B cell (primary cell): ENCODE measurements at regions not wholly inside any gene's neighbourhood (a gene's known extent, or its start where the extent isn't known, plus 50 kb on each side); places are given as distances from the start of the nearest gene placed in this dataset.

Experiments
- ATAC-seq: fragments of 200-7000 bp; cut with Tn5 transposase; one replicate; pipeline ENCODE4 v1.10.0; 2021; ENCODE audit warnings: low read depth, mild to moderate bottlenecking, moderate number of reproducible peaks, moderate library complexity
- CTCF ChIA-PET: fragments of 350-600 bp; sonication (Branson Sonifier 250); formaldehyde crosslinking; loops from one replicate; lab custom pipeline; 2021; ENCODE audit warnings: antibody characterized with exemption, inconsistent platforms; lab: Charles Lee
- POLR2A ChIA-PET: fragments of 350-600 bp; sonication (Branson Sonifier 250); formaldehyde crosslinking; loops from one replicate; lab custom pipeline; 2021; ENCODE audit warnings: antibody characterized with exemption; lab: Charles Lee
- DNase-seq: peaks from one replicate; pipeline ENCODE4 v3.0.0; 2013
- H2AFZ ChIP-seq: 2 replicates; pipeline ENCODE4 v1.6.1; 2012; ENCODE audit warnings: mild to moderate bottlenecking, low read depth, low read length; ENCODE audit not compliant: insufficient read depth, poor library complexity, severe bottlenecking
- H3K27ac ChIP-seq, 2 donors: 1 replicate in 1 of 2; 2 replicates in 1 of 2; pipeline ENCODE4 v1.5.1; 2012 to 2013; ENCODE audit warnings: low read length in 2 of 2, mild to moderate bottlenecking in 2 of 2, moderate library complexity in 1 of 2
- H3K27me3 ChIP-seq, 4 experiments: fragments of 200-600 bp in 1 of 4; sonication (generic) in 1 of 4; replicated peaks in 1 of 4; 1 replicate in 2 of 4; 2 replicates in 2 of 4; pipeline versions ENCODE4 v1.6.1 to v1.7.0; 2013 to 2016; ENCODE audit warnings: low read length in 3 of 4, mild to moderate bottlenecking in 2 of 4, mixed read lengths in 1 of 4, moderate library complexity in 1 of 4; ENCODE audit not compliant: insufficient read depth in 4 of 4, control insufficient read depth in 3 of 4; ENCODE audit errors: control extremely low read depth in 1 of 4
- H3K36me3 ChIP-seq, 2 experiments: replicated peaks in 1 of 2; 1 replicate in 1 of 2; 2 replicates in 1 of 2; pipeline versions ENCODE4 v1.6.1 to v1.7.1; 2013; ENCODE audit warnings: low read length in 1 of 2; ENCODE audit not compliant: insufficient read depth in 2 of 2, control insufficient read depth in 1 of 2; ENCODE audit errors: control extremely low read depth in 1 of 2, extremely low read depth in 1 of 2
- H3K4me1 ChIP-seq, 2 donors: fragments of 200-600 bp in 1 of 2; sonication (generic) in 1 of 2; 1 replicate in 1 of 2; 2 replicates in 1 of 2; pipeline versions ENCODE4 v1.5.1 to v1.6.1; 2013 to 2017; ENCODE audit warnings: low read length in 2 of 2; ENCODE audit not compliant: control insufficient read depth in 2 of 2, insufficient read depth in 2 of 2
- H3K4me2 ChIP-seq: replicated peaks from 2 replicates; pipeline ENCODE3; 2012; ENCODE audit warnings: mild to moderate bottlenecking, low read depth, low read length; ENCODE audit not compliant: poor library complexity, severe bottlenecking
- H3K4me3 ChIP-seq, 5 experiments: fragments of 200-600 bp in 1 of 5; sonication (generic) in 1 of 5; 1 replicate in 3 of 5; 2 replicates in 2 of 5; pipeline versions ENCODE4 v1.5.1 to v1.7.0; 2011 to 2016; ENCODE audit warnings: low read length in 4 of 5, mild to moderate bottlenecking in 4 of 5, low read depth in 2 of 5, control low read depth in 1 of 5, moderate library complexity in 1 of 5; ENCODE audit not compliant: insufficient read depth in 1 of 5; ENCODE audit errors: control extremely low read depth in 1 of 5, extremely low read depth in 1 of 5
- H3K79me2 ChIP-seq: fragments of 200-600 bp; sonication (generic); one replicate; pipeline ENCODE4 v1.6.0; 2016; ENCODE audit warnings: low read length; ENCODE audit not compliant: control insufficient read depth, insufficient read depth
- H3K9ac ChIP-seq: fragments of 200-600 bp; sonication (generic); 2 replicates; pipeline ENCODE4 v1.6.1; 2017; ENCODE audit warnings: mild to moderate bottlenecking, low read length, moderate library complexity
- H3K9me3 ChIP-seq, 3 donors: one replicate each; pipeline versions ENCODE4 v1.6.1 to v1.7.1; 2013; ENCODE audit warnings: low read length in 2 of 3; ENCODE audit not compliant: control insufficient read depth in 2 of 3, insufficient read depth in 1 of 3; ENCODE audit errors: control extremely low read depth in 1 of 3
- H4K20me1 ChIP-seq: 2 replicates; pipeline ENCODE4 v1.6.0; 2012; ENCODE audit warnings: mild to moderate bottlenecking, low read length; ENCODE audit not compliant: insufficient read depth, control insufficient read depth, poor library complexity, severe bottlenecking
- H3K27ac Mint-ChIP-seq: one replicate; pipeline ENCODE4 v1.8.0; 2021; ENCODE audit warnings: mixed read lengths
- H3K27me3 Mint-ChIP-seq: one replicate; pipeline ENCODE4 v1.8.0; 2021; ENCODE audit warnings: mixed read lengths
- H3K4me1 Mint-ChIP-seq: one replicate; pipeline ENCODE4 v1.8.0; 2021; ENCODE audit warnings: mixed read lengths
- H3K4me3 Mint-ChIP-seq: one replicate; pipeline ENCODE4 v1.8.0; 2021; ENCODE audit warnings: mixed read lengths
- H3K9me3 Mint-ChIP-seq: one replicate; pipeline ENCODE4 v1.8.0; 2022; ENCODE audit warnings: mixed read lengths; ENCODE audit not compliant: insufficient read depth
- EZH2 ChIP-seq: IDR thresholded peaks from 2 replicates; pipeline ENCODE4 v1.6.1; 2012; ENCODE audit warnings: borderline replicate concordance, low read depth, mild to moderate bottlenecking, moderate library complexity, low read length; ENCODE audit not compliant: insufficient read depth, poor library complexity, severe bottlenecking
- WGBS: methylation state at CpG from one replicate; pipeline ENCODE4 v1.1.5; 2013; ENCODE audit warnings: missing lambda C conversion rate; ENCODE audit not compliant: insufficient coverage; 5-methylcytosine and 5-hydroxymethylcytosine counted together
- intact Hi-C: fragments of 100-400 bp; cut with micrococcal nuclease; formaldehyde crosslinking; loops from one replicate; pipeline ENCODE4 v1.10.0; 2022
- TF ChIP-seq, protein P1 (sequence below): fragments of 200-600 bp; IDR thresholded peaks from one replicate; pipeline ENCODE4 v1.8.0; 2022; ENCODE audit warnings: antibody characterized with exemption, mild to moderate bottlenecking

DNA sequence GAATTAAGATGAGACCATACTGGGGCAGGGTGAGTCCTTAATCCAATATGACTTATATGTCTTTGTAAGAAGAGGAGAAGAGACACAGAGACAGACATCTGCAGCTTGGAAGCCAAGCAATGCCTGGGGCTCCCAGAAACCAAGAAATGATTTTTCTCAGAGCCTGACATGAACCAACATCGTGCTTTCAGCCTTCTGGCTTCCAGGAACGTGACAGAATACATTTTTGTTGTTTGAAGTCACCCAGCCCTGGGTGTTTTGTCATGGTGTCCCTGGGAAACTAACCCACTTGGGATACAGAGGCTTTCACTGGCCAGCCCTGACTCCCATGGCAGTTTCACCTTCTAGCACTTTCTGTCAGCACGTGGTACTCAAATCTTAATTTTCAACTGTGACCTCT, 95.3 kb upstream of the SLC10A2 start:
- no peak overlapping the region for H3K27ac Mint-ChIP-seq
- no peak for DNase-seq
- no peaks in the 10 kb centered on the region for H3K9me3 Mint-ChIP-seq
- POLR2A ChIA-PET: no interaction called here
- Histone ChIP-seq H4K20me1 (no peaks in the 10 kb centered on the region), H3K9ac (no peak overlapping the region), H3K4me3 (no peak overlapping the region), H3K27me3 (no peaks in the 10 kb centered on the region), H3K4me1 (no peaks in the 10 kb centered on the region), H3K27ac (no peak overlapping the region), H3K4me2 (no peak overlapping the region), H3K79me2 (no peaks in the 10 kb centered on the region), H3K36me3 (no peaks in the 10 kb centered on the region), H3K9me3 (no peaks in the 10 kb centered on the region), H2AFZ (no peak overlapping the region)
- no peaks in the 10 kb centered on the region for H3K4me1 Mint-ChIP-seq
- TF ChIP-seq, protein P1, sequence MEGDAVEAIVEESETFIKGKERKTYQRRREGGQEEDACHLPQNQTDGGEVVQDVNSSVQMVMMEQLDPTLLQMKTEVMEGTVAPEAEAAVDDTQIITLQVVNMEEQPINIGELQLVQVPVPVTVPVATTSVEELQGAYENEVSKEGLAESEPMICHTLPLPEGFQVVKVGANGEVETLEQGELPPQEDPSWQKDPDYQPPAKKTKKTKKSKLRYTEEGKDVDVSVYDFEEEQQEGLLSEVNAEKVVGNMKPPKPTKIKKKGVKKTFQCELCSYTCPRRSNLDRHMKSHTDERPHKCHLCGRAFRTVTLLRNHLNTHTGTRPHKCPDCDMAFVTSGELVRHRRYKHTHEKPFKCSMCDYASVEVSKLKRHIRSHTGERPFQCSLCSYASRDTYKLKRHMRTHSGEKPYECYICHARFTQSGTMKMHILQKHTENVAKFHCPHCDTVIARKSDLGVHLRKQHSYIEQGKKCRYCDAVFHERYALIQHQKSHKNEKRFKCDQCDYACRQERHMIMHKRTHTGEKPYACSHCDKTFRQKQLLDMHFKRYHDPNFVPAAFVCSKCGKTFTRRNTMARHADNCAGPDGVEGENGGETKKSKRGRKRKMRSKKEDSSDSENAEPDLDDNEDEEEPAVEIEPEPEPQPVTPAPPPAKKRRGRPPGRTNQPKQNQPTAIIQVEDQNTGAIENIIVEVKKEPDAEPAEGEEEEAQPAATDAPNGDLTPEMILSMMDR: no peak
- no peak for TF ChIP-seq EZH2
- no peak overlapping the region for H3K4me3 Mint-ChIP-seq
- WGBS: 78% methylated on average over 3 of the region's 3 CpGs
- no peak for ATAC-seq
- CTCF ChIA-PET: no interaction called here
- intact Hi-C loops: no loop called here
- H3K27me3 Mint-ChIP-seq: peaks cover under 1% of the 10 kb centered on the region

DNA sequence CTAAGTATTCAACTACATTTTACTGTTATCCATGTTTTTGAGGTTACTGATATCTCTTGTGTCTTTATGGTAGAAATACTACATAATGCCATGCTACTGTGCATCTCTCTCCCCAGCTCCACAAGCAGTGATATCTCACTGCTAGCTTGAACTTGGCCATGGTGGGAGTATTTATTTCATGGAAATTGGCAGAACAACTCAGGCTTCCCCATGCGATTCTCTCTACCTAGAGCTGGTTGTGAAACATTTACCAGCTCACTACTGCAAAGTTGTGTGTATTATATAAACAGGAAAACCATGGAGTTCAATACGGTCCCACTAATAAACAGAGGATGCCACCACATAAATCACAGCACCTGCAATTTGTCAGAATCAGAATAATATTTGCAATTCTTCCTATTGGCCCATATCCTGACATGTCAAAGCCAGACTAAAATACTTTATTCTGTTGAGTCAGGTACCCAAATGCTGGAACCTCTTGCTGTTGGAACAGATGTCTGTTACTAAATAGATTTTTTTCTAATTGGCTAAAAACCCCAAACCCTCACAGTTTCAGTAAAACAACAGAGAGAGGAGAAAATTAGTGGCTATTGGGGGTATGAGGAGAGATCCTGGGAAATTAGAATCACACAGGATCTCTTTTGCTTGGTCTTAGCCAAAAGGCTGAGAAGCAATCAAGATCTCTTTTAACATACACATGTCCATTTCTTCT, 91.4 kb upstream of the SLC10A2 start:
- no peak overlapping the region for H3K27ac Mint-ChIP-seq
- H3K4me2 ChIP-seq: no peak overlapping the region

More for the DNA sequence above, 91.4 kb upstream of the SLC10A2 start:
- Histone ChIP-seq H3K9me3 (no peaks in the 10 kb centered on the region), H2AFZ (no peak overlapping the region), H3K27ac (no peak overlapping the region), H3K79me2 (no peaks in the 10 kb centered on the region), H4K20me1 (no peaks in the 10 kb centered on the region), H3K4me3 (no peak overlapping the region), H3K9ac (no peak overlapping the region), H3K4me1 (no peaks in the 10 kb centered on the region), H3K36me3 (no peaks in the 10 kb centered on the region), H3K27me3 (no peaks in the 10 kb centered on the region)
- DNase-seq (no peak), ATAC-seq (no peak)
- H3K4me1 Mint-ChIP-seq: no peaks in the 10 kb centered on the region
- no CpG with 5 or more reads among the region's 2 CpGs for WGBS
- POLR2A ChIA-PET: no interaction called here
- intact Hi-C loops: no loop called here
- H3K27me3 Mint-ChIP-seq: peaks cover 4% of the 10 kb centered on the region
- H3K9me3 Mint-ChIP-seq: no peaks in the 10 kb centered on the region
- TF ChIP-seq, protein P1: no peak
- TF ChIP-seq EZH2: no peak
- CTCF ChIA-PET: no interaction called here
- H3K4me3 Mint-ChIP-seq: no peak overlapping the region
